Adipose tissue (tissue), 3 donors: ENCODE measurements at regions not wholly inside any gene's neighbourhood (a gene's known extent, or its start where the extent isn't known, plus 50 kb on each side); places are given as distances from the start of the nearest gene placed in this dataset.
"Not testable (repeated sequence)": the region's sequence is repeated elsewhere in the genome, so short reads cannot be mapped to it uniquely, and the experiment has no call there.

Source experiments
- H3K27ac ChIP-seq: one replicate; pipeline ENCODE4 v1.5.1; 2013; ENCODE audit warnings: low read depth, low read length
- WGBS, 3 donors: extraction: QIAGEN DNeasy Blood & Tissue Kit; methylation state at CpG; one replicate each; pipeline ENCODE4 v1.1.7; 2013; 5-methylcytosine and 5-hydroxymethylcytosine counted together
- donor health status: healthy with polysubstance abuse.
- donor health status: Bipolar disorder and iron deficiency.
- donor health status: healthy.

GRCh38 chr14:105617805-105618204 lies 91.4 kb downstream of the TMEM121 start:
- H3K27ac ChIP-seq, result not testable (repeated sequence)
- 63 to 88% (median 64%) methylated on average over 4 to 5 of the region's 8 CpGs for WGBS, 3 donors

DNA sequence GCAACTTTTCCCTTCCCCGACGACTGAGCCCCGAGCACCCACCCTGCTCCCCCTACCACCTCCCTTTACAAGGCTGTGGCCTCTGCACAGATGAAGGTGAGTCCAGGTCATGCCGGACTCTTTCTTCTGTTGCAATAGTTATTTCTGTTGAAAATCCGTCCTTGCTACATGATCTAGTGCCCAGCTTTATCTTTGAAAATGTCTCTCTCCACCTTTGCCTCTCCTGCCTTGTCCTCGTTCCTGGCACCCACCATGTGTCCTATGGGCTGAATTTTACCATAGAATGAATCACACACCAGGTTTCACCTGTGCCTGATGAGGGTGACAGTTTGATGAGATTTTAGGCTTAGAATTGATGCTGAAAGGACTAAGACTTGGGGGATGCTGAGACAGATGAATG lies 92.9 kb downstream of the TMEM121 start:
- H3K27ac ChIP-seq, result not testable (repeated sequence)
- WGBS, 3 donors, result 35 to 79% (median 70%) methylated on average over 2 to 3 of the region's 6 CpGs

DNA sequence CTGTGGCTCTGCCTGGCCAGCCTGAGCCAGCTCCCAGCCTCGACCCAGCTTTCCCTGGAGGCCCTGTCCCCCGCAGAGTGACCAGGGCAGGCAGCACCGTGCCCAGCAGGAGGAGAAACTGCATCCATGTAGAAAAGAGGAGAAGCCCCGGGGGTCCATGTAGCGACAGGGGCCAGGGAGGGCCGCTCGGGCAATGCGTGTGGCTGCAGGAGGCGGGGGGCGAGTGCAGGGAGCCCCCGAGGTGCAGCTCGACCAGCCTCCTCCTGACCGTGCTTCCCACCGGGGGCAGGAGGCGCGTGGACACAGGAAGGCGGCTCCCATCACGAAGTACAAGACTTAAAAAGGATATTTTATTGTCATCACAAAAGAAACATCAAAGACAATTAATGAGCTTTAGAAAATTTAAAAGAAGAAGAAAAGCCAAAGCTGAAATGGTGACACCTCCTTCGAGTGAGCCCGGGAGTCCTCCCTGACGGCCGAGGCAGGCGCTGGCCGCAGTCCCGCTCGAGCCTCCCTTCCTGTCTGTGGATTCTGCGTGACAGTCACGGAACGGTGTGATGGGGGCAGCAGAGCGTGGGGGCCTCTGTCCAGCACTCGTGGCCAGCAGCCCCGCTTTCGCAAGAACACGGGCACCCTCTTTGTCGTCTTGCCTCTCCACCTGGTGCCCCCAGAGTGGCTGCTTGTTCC lies 93.9 kb downstream of the TMEM121 start:
- 67 to 77% (median 72%) methylated on average over 15 to 23 of the region's 35 CpGs for WGBS, 3 donors
- not testable (repeated sequence) for H3K27ac ChIP-seq

DNA sequence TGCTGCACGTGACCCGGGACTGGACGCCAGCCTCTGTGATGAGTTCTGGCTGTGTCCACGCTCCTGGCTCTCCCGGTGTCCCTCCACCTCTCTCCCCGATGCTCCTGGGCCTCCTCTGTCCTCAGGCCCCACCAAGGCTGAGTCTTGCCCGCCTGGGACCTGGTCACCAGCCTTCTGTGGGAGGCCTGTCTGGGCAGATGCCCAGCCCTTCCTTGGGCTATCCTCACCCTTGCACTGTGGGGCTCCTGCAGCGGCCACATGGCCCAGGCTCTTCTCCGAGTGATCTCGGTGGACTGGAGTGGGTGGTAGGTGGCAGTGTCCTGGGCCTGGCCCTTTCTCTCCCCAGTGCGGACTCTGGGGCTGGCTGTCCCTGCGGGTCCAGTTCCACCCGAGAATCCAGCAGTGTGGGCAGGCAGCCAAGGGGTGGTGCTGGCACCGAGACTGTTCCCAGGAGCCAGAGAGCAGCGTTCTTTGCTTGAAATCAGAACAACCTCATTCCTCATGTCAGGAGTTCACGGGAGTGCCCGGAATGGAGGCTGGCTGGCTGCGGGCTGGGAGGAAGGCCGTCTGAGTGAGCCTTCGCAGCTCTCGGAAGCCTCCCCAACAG lies 94.6 kb downstream of the TMEM121 start:
- H3K27ac ChIP-seq, result not testable (repeated sequence)
- 64 to 69% (median 69%) methylated on average over 7 to 10 of the region's 21 CpGs for WGBS, 3 donors

DNA sequence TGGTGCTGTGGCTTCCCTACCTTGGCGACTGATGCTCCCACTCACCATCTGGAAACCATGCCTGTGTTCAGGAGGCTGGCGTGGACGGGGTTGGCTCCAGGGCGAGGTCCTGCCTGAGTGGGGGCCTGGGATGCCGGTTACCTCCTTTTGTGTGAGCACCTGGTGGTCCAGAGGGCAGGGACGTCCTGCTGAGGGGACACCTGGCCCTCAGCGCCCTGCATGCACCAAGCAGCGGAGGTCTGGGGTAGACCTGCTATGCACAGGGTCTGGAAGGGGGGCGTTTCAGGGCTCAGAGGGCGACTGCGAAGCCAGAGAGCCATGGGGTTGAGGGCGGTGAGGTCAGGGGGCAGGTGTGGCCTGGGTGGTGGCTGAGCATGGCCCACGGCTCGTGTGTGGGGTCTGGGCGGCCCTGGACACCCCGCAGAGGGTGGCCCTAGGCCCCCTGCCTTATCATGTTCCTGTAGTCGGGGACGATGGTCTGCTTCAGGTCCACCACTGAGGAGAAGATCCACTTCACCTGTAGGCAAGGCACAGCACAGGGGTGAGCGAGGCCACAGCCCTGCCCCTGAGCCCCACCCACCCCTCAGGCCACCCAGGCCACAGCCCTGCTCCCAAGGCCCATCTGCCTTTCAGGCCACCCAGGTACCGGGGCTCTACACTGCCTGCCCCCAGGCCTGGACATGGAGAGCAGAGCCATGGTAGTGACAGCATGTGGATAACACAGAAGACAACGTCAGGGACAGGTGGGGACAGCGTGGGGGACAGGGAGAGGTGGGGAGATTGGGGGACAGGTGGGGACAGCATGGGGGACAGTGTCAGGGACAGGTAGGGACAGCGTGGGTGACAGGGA lies 95.3 kb downstream of the TMEM121 start:
- H3K27ac ChIP-seq, result not testable (repeated sequence)
- WGBS, 3 donors, result 71 to 78% (median 77%) methylated on average over 16 to 23 of the region's 23 CpGs

- WGBS, 3 donors, result 65 to 86% (median 83%) methylated on average over 11 to 12 of the region's 12 CpGs
- H3K27ac ChIP-seq, result no peak overlapping the region
These were observed 96.1 kb downstream of the TMEM121 start for GRCh38 chr14:105622329-105622955.

DNA sequence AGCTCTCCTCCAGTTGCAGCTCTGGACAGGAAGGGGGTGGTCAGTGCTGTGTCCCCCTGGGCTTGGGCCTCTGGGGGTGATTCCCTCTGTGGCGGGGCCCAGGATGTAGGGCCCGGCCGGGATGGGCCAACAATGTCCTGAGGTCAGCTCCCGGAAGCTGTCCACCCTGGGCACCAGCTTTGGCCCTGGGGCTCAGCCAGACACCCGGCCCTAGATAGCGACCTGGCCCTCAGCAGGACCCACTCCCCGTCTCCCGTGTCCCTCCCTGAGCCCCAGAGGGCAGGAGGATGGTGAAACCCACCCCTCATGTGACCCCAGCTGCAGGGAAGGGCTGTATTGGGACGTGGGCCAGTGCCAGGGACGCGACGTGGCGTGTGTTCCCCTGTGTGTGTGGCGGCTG lies 96.8 kb downstream of the TMEM121 start:
- 63 to 80% (median 74%) methylated on average over 11 to 14 of the region's 14 CpGs for WGBS, 3 donors
- H3K27ac ChIP-seq, result not testable (repeated sequence)

DNA sequence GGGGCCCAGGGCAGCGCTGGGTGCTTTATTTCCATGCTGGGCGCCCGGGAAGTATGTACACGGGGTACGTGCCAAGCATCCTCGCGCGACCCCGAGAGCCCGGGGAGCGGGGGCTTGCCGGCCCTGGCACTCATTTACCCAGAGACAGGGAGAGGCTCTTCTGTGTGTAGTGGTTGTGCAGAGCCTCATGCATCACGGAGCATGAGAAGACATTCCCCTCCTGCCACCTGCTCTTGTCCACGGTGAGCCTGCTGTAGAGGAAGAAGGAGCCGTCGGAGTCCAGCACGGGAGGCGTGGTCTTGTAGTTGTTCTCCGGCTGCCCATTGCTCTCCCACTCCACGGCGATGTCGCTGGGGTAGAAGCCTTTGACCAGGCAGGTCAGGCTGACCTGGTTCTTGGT lies 98.0 kb downstream of the TMEM121 start:
- 84 to 89% (median 87%) methylated on average over 15 to 22 of the region's 22 CpGs for WGBS, 3 donors

GRCh38 chr14:105624749-105625434 lies 98.5 kb downstream of the TMEM121 start:
- WGBS, 3 donors, result 80 to 89% (median 87%) methylated on average over 25 of the region's 25 CpGs
- not testable (repeated sequence) for H3K27ac ChIP-seq

More for the DNA sequence above, 98.0 kb downstream of the TMEM121 start:
- H3K27ac ChIP-seq, result not testable (repeated sequence)

DNA sequence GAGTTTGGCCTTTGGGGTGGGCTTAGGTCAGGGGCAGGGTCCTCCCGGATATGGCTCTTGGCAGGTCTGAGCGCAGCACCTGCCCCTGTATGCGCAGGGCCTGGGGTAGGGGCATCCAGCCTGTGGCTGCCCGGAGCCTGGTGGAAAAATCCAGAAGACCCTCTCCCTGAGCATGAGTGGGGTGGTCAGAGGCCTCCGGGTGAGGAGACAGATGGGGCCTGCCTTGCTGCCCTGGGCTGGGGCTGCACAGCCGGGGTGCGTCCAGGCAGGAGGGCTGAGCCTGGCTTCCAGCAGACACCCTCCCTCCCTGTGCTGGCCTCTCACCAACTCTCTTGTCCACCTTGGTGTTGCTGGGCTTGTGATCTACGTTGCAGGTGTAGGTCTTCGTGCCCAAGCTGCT lies 99.1 kb downstream of the TMEM121 start:
- 66 to 80% (median 80%) methylated on average over 8 to 9 of the region's 9 CpGs for WGBS, 3 donors
- not testable (repeated sequence) for H3K27ac ChIP-seq

DNA sequence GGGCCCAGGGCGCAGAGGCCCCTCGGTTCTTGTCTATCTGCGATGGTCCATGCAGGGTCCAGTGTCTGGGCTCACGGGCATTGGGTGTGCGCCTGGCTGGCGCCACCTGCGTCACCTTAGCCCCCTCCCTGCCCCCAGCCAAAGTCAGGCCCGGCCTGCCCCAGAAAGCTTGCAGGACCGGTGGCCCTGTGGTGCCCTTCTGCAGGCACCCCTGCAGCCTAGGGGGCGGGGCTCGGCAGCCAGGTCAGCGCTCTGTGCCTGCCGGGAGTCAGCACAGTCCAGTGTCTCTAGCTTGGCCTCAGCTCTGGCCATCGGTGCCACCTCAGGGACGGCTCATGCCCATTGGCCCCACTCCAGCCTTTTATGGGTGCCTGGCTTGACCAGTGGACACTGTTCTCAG lies 99.7 kb downstream of the TMEM121 start:
- not testable (repeated sequence) for H3K27ac ChIP-seq
- 69 to 76% (median 72%) methylated on average over 12 to 15 of the region's 15 CpGs for WGBS, 3 donors

DNA sequence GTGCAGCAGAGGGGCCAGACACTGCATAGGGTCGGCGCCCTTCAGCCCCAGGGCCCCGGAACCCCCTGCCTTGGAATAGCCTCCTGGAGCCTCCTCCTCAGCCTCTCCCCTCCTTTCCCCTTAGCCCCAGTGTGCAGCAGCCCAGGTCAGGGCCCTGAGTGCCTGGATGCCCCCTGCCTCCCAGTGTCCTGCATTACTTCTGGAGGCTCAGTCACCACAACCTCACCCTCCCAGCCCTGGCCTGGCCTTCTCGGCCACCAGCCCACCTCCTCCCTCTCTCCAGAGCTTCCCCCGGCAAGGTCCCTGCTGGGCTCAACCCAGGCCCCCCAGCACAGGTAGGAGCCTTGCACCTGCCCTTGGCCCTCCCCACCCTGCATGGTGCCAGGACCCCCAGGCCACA lies 100.3 kb downstream of the TMEM121 start:
- H3K27ac ChIP-seq, result not testable (repeated sequence)
- WGBS, 3 donors, result no CpG with 5 or more reads among the region's 5 CpGs

GRCh38 chr14:105627287-105627686 lies 100.9 kb downstream of the TMEM121 start:
- 20 to 65% (median 42%) methylated on average over 3 to 5 of the region's 6 CpGs for WGBS, 3 donors
- H3K27ac ChIP-seq, result not testable (repeated sequence)

GRCh38 chr14:105627701-105628100 lies 101.3 kb downstream of the TMEM121 start:
- H3K27ac ChIP-seq, result no peak overlapping the region
- 63 to 66% (median 64%) methylated on average over 9 to 10 of the region's 10 CpGs for WGBS, 3 donors

DNA sequence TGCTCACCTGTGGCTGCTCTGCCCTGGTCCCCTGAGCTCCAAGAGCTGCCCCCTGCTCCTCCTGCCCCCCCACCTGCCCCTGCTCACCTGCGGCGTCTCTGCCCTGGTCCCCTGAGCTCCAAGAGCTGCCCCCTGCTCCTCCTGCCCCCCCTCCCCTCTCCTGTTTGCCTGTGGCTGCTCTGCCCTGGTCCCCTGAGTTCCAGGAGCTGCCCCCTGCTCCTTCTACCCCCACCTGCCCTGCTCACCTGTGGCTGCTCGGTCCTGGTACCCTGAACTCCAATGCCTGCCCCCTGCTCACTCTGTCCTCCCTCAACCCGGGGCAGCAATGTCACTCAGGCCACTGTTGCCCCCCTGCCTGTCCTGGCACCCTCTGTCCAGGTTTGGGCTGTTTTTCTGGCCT lies 101.7 kb downstream of the TMEM121 start:
- H3K27ac ChIP-seq, result not testable (repeated sequence)
- 61 to 71% (median 67%) methylated on average over 3 to 4 of the region's 4 CpGs for WGBS, 3 donors

GRCh38 chr14:105628531-105629067 lies 102.2 kb downstream of the TMEM121 start:
- 48 to 56% (median 48%) methylated on average over 4 to 11 of the region's 11 CpGs for WGBS, 3 donors

DNA sequence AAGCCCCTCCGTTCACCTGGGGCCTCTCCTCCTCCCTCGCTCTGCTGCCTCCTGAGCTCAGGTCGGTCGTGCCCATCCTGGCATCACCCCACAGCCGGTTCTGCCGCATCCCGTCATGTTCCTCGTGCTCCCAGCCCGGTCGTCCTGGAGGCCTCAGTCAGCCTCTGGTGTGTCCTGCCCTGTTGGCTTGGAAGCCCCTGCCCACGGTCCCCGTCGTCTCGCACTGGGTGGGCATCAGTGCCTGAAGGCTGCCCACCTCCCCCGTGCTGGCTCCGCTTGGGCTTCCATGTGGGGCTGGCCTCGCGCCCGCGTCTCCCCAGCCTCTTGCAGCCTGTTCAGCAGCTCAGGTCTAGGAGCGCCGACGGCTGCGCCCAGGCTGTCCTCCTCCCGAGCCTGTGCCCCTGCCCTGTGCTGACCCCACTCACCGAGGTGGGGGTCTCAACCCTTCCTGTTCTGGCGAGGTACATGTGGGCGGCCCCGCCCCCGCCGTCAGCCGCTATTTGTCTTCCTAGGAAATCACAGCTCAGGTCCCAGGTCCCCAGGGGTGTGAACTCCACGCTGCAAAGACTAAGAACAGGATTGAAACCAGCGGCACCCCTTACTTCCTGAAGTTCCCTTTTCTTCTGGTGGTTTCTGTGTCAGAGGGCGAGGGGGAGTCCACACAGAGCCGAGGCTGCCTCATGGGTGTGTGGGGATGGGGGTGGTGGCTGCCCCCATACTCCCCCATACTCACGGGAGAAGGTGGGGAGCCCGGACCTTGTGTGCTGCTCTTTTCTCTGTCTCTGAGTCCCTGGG lies 102.9 kb downstream of the TMEM121 start:
- 74 to 83% (median 79%) methylated on average over 36 to 38 of the region's 38 CpGs for WGBS, 3 donors
- H3K27ac ChIP-seq, result not testable (repeated sequence)

More at GRCh38 chr14:105628531-105629067, 102.2 kb downstream of the TMEM121 start:
- not testable (repeated sequence) for H3K27ac ChIP-seq
